ENCODE measurements at regions not wholly inside any gene's neighbourhood (a gene's known extent, or its start where the extent isn't known, plus 50 kb on each side); places are given as distances from the start of the nearest gene placed in this dataset.
"Not testable (repeated sequence)": the region's sequence is repeated elsewhere in the genome, so short reads cannot be mapped to it uniquely, and the experiment has no call there.

- Mint-ChIP-seq H3K4me1 (no peaks in the 10 kb centered on the region), H3K36me3 (ENCODE audit: low read depth) (peaks cover 4% of the 10 kb centered on the region), H3K4me3 (no peak overlapping the region), H3K27me3 (ENCODE audit: low read depth) (no peaks in the 10 kb centered on the region), H3K27ac (ENCODE audit: unreplicated experiment) (no peak overlapping the region), H3K9me3 (peaks cover 15% of the 10 kb centered on the region)
- DNase-seq (ENCODE audit: low read depth, low spot score) = no peak
- TF ChIP-seq CTCF (conservative IDR thresholded peaks at IDR 0.05) = no peak
Measured at GRCh38 chr21:27519361-27519760, 552.5 kb upstream of the ADAMTS5 start.

GRCh38 chr21:27517177-27517576 lies 550.3 kb upstream of the ADAMTS5 start:
- H3K4me3 Mint-ChIP-seq; H3K36me3 Mint-ChIP-seq (ENCODE audit: low read depth); H3K27me3 Mint-ChIP-seq (ENCODE audit: low read depth); H3K27ac Mint-ChIP-seq (ENCODE audit: unreplicated experiment); H3K4me1 Mint-ChIP-seq; DNase-seq (ENCODE audit: low read depth, low spot score): not testable (repeated sequence)
- peaks cover 15% of the 10 kb centered on the region for H3K9me3 Mint-ChIP-seq

GRCh38 chr21:27515676-27516075 lies 548.8 kb upstream of the ADAMTS5 start:
- H3K27ac Mint-ChIP-seq (ENCODE audit: unreplicated experiment) = no peak overlapping the region
- TF ChIP-seq CTCF (conservative IDR thresholded peaks at IDR 0.05) = no peak
- DNase-seq (ENCODE audit: low read depth, low spot score) = no peak
- H3K9me3 Mint-ChIP-seq = peaks cover 13% of the 10 kb centered on the region
- H3K4me1 Mint-ChIP-seq = no peaks in the 10 kb centered on the region
- H3K27me3 Mint-ChIP-seq (ENCODE audit: low read depth) = no peaks in the 10 kb centered on the region
- H3K4me3 Mint-ChIP-seq = no peak overlapping the region
- peaks cover 2% of the 10 kb centered on the region for H3K36me3 Mint-ChIP-seq (ENCODE audit: low read depth)

GRCh38 chr21:27513825-27514224 lies 546.9 kb upstream of the ADAMTS5 start:
- Mint-ChIP-seq H3K4me3 (no peak overlapping the region), H3K4me1 (no peaks in the 10 kb centered on the region), H3K27ac (ENCODE audit: unreplicated experiment) (no peak overlapping the region), H3K27me3 (ENCODE audit: low read depth) (no peaks in the 10 kb centered on the region), H3K9me3 (peaks cover 10% of the 10 kb centered on the region), H3K36me3 (ENCODE audit: low read depth) (peaks cover 2% of the 10 kb centered on the region)
- no peak for DNase-seq (ENCODE audit: low read depth, low spot score)
- TF ChIP-seq CTCF (conservative IDR thresholded peaks at IDR 0.05) = no peak

GRCh38 chr21:27513016-27513415 lies 546.1 kb upstream of the ADAMTS5 start:
- peaks cover 7% of the 10 kb centered on the region for H3K9me3 Mint-ChIP-seq
- no peaks in the 10 kb centered on the region for H3K4me1 Mint-ChIP-seq
- TF ChIP-seq CTCF (conservative IDR thresholded peaks at IDR 0.05) = no peak
- H3K27ac Mint-ChIP-seq (ENCODE audit: unreplicated experiment) = no peak overlapping the region
- no peaks in the 10 kb centered on the region for H3K27me3 Mint-ChIP-seq (ENCODE audit: low read depth)
- no peak for DNase-seq (ENCODE audit: low read depth, low spot score)
- no peak overlapping the region for H3K4me3 Mint-ChIP-seq
- peaks cover 2% of the 10 kb centered on the region for H3K36me3 Mint-ChIP-seq (ENCODE audit: low read depth)

- no peak for DNase-seq (ENCODE audit: low read depth, low spot score)
- Mint-ChIP-seq H3K27ac (ENCODE audit: unreplicated experiment) (no peak overlapping the region), H3K4me3 (no peak overlapping the region), H3K9me3 (no peaks in the 10 kb centered on the region), H3K36me3 (ENCODE audit: low read depth) (no peaks in the 10 kb centered on the region), H3K4me1 (no peaks in the 10 kb centered on the region), H3K27me3 (ENCODE audit: low read depth) (no peaks in the 10 kb centered on the region)
- TF ChIP-seq CTCF (conservative IDR thresholded peaks at IDR 0.05) = no peak
Measured at GRCh38 chr21:27511233-27511632, 544.3 kb upstream of the ADAMTS5 start.

Data from neural crest cell (in vitro differentiated cells).